ENCODE measurements at regions not wholly inside any gene's neighbourhood (a gene's known extent, or its start where the extent isn't known, plus 50 kb on each side); places are given as distances from the start of the nearest gene placed in this dataset.

DNA sequence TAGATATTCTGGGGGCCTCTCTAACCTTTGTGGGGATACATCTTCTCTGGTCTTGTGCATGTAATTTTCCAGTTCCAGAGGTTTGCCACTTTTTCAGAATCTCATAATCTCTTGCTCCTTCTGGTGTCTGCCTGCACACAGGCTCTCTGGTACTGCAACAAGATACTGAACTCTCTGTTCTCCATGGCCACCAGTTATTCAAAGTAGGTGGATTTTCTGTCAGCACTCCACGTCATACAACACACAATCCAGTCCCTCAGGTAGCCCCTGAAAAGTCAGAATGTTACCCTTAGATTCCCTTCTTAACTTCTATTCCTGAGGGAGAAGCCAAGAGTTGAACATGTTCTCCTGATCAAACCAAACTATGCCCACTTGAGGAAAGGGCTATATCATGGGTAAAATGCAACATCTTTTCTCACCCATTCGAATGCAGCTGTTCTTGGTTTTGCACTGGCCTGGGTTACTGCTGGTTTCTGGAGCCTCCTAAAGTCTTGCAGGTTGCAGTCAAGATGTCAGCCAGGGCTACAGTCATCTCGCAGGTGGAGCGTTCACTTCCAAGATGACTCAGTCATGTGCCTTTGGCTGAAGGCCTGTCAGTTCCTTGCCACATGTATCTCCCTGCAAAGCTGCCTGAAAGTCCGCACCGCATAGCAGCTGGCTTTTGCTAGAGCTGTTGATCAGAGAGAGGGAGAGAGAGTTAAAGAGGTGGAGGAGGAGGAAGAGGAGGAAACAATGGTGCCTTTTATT, 57.7 kb upstream of the TUBA3C start:
- TF ChIP-seq, protein P1, sequence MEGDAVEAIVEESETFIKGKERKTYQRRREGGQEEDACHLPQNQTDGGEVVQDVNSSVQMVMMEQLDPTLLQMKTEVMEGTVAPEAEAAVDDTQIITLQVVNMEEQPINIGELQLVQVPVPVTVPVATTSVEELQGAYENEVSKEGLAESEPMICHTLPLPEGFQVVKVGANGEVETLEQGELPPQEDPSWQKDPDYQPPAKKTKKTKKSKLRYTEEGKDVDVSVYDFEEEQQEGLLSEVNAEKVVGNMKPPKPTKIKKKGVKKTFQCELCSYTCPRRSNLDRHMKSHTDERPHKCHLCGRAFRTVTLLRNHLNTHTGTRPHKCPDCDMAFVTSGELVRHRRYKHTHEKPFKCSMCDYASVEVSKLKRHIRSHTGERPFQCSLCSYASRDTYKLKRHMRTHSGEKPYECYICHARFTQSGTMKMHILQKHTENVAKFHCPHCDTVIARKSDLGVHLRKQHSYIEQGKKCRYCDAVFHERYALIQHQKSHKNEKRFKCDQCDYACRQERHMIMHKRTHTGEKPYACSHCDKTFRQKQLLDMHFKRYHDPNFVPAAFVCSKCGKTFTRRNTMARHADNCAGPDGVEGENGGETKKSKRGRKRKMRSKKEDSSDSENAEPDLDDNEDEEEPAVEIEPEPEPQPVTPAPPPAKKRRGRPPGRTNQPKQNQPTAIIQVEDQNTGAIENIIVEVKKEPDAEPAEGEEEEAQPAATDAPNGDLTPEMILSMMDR (IDR thresholded peaks at IDR 0.05), result no peak
- TF ChIP-seq POLR2AphosphoS5 (IDR thresholded peaks at IDR 0.05) (no peak), POLR2A (IDR thresholded peaks at IDR 0.05) (no peak)
